ENCODE measurements at regions not wholly inside any gene's neighbourhood (a gene's known extent, or its start where the extent isn't known, plus 50 kb on each side); places are given as distances from the start of the nearest gene placed in this dataset.

DNA sequence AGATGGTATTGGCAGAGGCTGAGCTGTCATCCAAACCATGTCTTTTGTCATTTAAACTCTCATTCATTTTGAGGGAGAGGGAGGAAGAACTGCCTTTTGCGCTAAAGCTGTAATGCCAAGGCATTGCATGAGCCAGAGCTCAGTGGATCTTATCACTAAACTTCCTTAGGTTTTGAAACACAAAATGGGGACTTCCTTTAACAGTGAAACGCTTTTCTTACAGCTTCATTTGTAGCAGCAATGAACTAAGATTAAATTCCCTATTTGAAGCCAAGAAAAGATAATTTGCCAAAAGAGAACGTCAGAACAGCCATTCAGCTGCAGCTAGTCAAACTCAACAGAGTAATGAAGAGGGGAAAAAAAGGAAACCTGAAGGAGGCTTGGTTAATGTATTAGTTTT, 143.5 kb upstream of the MMADHC start:
- no peak overlapping the region for H3K4me3 ChIP-seq (ENCODE audit: low read length)
- intact Hi-C loops (cut with micrococcal nuclease): loop anchor here (5.0 to 10.0 kb wide), 2 partner anchors 36 to 754 kb away; partner anchors contain the start of gene RND3
- peak overlapping the region; percentile 97 for H3K27ac ChIP-seq (ENCODE audit: low read length)
- H3F3A ChIP-seq (ENCODE audit: low read length, unreplicated experiment): peaks cover 6% of the 10 kb centered on the region
- H3K9ac ChIP-seq (ENCODE audit: low read length): peak overlapping the region; percentile 66; the same call in 1 of the 2 replicates
- no peaks in the 10 kb centered on the region for H3K9me2 ChIP-seq (replicated peaks; ENCODE audit: low read length)
- no peak overlapping the region for H3K4me2 ChIP-seq (ENCODE audit: low read length)
- CTCF ChIA-PET: interaction anchor here (0.6 kb wide), 1 partner anchor 444 kb away, joined by 3 read pairs; no protein-coding TSS in a partner anchor
- BruUV-seq (replicated peaks): no TSS peak
- peaks cover 4% of the 10 kb centered on the region; the same call in 1 of the 2 replicates for H3K9me3 ChIP-seq (ENCODE audit: low read length)
- H2AFZ ChIP-seq (ENCODE audit: low read length): no peak overlapping the region
- H3K27me3 ChIP-seq (ENCODE audit: low read length): no peaks in the 10 kb centered on the region
- peaks cover 42% of the 10 kb centered on the region for H3K4me1 ChIP-seq (ENCODE audit: insufficient read depth, low read length)
- POLR2A ChIA-PET (ENCODE audit: unreplicated experiment): no interaction called here
- H3K36me3 ChIP-seq (ENCODE audit: low read depth, low read length): peaks cover 7% of the 10 kb centered on the region; the same call in 1 of the 2 replicates
- H4K20me1 ChIP-seq (ENCODE audit: low read length): no peaks in the 10 kb centered on the region
- no peaks in the 10 kb centered on the region for H3K79me2 ChIP-seq (ENCODE audit: low read length)
- ATAC-seq: no peak
- no peak for DNase-seq
- TF ChIP-seq EZH2phosphoT487 (IDR thresholded peaks at IDR 0.05; ENCODE audit: borderline replicate concordance, low read length) (no peak), EZH2 (IDR thresholded peaks at IDR 0.05; ENCODE audit: low read length, unreplicated experiment) (no peak)
- TF ChIP-seq, protein P1, sequence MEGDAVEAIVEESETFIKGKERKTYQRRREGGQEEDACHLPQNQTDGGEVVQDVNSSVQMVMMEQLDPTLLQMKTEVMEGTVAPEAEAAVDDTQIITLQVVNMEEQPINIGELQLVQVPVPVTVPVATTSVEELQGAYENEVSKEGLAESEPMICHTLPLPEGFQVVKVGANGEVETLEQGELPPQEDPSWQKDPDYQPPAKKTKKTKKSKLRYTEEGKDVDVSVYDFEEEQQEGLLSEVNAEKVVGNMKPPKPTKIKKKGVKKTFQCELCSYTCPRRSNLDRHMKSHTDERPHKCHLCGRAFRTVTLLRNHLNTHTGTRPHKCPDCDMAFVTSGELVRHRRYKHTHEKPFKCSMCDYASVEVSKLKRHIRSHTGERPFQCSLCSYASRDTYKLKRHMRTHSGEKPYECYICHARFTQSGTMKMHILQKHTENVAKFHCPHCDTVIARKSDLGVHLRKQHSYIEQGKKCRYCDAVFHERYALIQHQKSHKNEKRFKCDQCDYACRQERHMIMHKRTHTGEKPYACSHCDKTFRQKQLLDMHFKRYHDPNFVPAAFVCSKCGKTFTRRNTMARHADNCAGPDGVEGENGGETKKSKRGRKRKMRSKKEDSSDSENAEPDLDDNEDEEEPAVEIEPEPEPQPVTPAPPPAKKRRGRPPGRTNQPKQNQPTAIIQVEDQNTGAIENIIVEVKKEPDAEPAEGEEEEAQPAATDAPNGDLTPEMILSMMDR (conservative IDR thresholded peaks at IDR 0.05; ENCODE audit: low read depth, low read length): no peak

DNA sequence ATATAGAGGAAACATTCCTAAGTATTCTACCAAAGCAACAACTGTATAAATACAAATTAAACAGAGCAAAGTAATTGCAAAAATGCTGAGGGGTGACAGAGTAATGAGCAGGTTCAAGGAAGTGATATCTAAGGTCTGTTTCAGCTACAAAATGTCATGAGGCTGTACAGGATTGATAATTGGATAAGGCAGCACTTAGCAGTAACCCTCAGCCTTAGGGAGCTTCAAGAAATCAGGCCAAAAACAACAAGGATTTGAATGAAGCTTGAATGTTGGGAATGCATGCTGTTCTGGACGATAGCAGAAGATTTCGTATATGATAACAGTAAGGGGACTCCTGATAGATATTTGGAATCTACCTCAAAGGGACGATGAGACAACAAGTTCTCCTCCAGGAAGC, 142.0 kb upstream of the MMADHC start:
- Histone ChIP-seq H3F3A (ENCODE audit: low read length, unreplicated experiment) (peaks cover 6% of the 10 kb centered on the region), H3K9me2 (replicated peaks; ENCODE audit: low read length) (no peaks in the 10 kb centered on the region), H3K9me3 (ENCODE audit: low read length) (no peaks in the 10 kb centered on the region), H3K27ac (ENCODE audit: low read length) (no peak overlapping the region), H4K20me1 (ENCODE audit: low read length) (no peaks in the 10 kb centered on the region), H3K4me1 (ENCODE audit: insufficient read depth, low read length) (peaks cover 36% of the 10 kb centered on the region), H3K9ac (ENCODE audit: low read length) (no peak overlapping the region), H3K27me3 (ENCODE audit: low read length) (no peaks in the 10 kb centered on the region), H3K4me3 (ENCODE audit: low read length) (no peak overlapping the region), H2AFZ (ENCODE audit: low read length) (no peak overlapping the region), H3K4me2 (ENCODE audit: low read length) (no peak overlapping the region), H3K79me2 (ENCODE audit: low read length) (no peaks in the 10 kb centered on the region), H3K36me3 (ENCODE audit: low read depth, low read length) (no peaks in the 10 kb centered on the region)
- ChIA-PET POLR2A (ENCODE audit: unreplicated experiment) (no interaction called here), CTCF (no interaction called here)
- no TSS peak for BruUV-seq (replicated peaks)
- TF ChIP-seq EZH2phosphoT487 (IDR thresholded peaks at IDR 0.05; ENCODE audit: borderline replicate concordance, low read length) (no peak), EZH2 (IDR thresholded peaks at IDR 0.05; ENCODE audit: low read length, unreplicated experiment) (no peak)
- TF ChIP-seq, protein P1 (conservative IDR thresholded peaks at IDR 0.05; ENCODE audit: low read depth, low read length): no peak
- DNase-seq: no peak
- intact Hi-C loops (cut with micrococcal nuclease): no loop called here
- ATAC-seq: no peak

DNA sequence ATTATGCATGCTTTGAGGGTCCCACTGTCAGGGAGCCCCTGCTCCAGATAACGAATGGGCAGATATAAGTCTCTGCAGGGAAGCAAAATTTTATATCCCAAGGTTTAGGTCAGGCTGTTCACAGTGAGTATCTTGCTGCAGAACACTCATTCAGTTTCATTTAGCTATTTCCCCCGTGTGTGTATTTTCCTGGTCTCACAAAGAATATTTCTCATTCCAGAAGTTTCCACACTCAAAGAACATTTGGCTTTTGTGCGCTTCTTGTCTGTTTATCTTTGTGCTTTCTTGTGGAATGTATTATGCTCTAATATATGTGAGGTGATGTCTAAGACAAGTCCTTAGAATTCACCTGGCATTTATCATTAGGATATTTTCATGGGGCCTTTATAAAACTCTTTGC, 140.4 kb upstream of the MMADHC start:
- H3K79me2 ChIP-seq (ENCODE audit: low read length): no peaks in the 10 kb centered on the region
- H3K9me2 ChIP-seq (replicated peaks; ENCODE audit: low read length): no peaks in the 10 kb centered on the region
- no peak overlapping the region for H2AFZ ChIP-seq (ENCODE audit: low read length)
- H3K27ac ChIP-seq (ENCODE audit: low read length): no peak overlapping the region
- intact Hi-C loops (cut with micrococcal nuclease): no loop called here
- POLR2A ChIA-PET (ENCODE audit: unreplicated experiment): no interaction called here
- H3K36me3 ChIP-seq (ENCODE audit: low read depth, low read length): no peaks in the 10 kb centered on the region
- BruUV-seq (replicated peaks): no TSS peak
- no peaks in the 10 kb centered on the region for H3F3A ChIP-seq (ENCODE audit: low read length, unreplicated experiment)
- TF ChIP-seq EZH2phosphoT487 (IDR thresholded peaks at IDR 0.05; ENCODE audit: borderline replicate concordance, low read length) (no peak), EZH2 (IDR thresholded peaks at IDR 0.05; ENCODE audit: low read length, unreplicated experiment) (no peak)
- TF ChIP-seq, protein P1 (conservative IDR thresholded peaks at IDR 0.05; ENCODE audit: low read depth, low read length): no peak
- CTCF ChIA-PET: no interaction called here
- H3K27me3 ChIP-seq (ENCODE audit: low read length): no peaks in the 10 kb centered on the region
- H3K4me3 ChIP-seq (ENCODE audit: low read length): no peak overlapping the region
- DNase-seq: no peak
- no peaks in the 10 kb centered on the region for H4K20me1 ChIP-seq (ENCODE audit: low read length)
- no peak overlapping the region for H3K4me2 ChIP-seq (ENCODE audit: low read length)
- no peaks in the 10 kb centered on the region for H3K9me3 ChIP-seq (ENCODE audit: low read length)
- H3K4me1 ChIP-seq (ENCODE audit: insufficient read depth, low read length): peaks cover 19% of the 10 kb centered on the region
- no peak for ATAC-seq
- H3K9ac ChIP-seq (ENCODE audit: low read length): no peak overlapping the region

All from PC-3 (cell line).